Upper lobe of left lung (tissue), 6 donors: ENCODE measurements at regions not wholly inside any gene's neighbourhood (a gene's known extent, or its start where the extent isn't known, plus 50 kb on each side); places are given as distances from the start of the nearest gene placed in this dataset.

Source experiments
- ATAC-seq, 2 donors: fragments of 200-7000 bp; cut with Tn5 transposase; one replicate each; pipeline ENCODE4 v1.9.1; 2022; ENCODE audit warnings: mild to moderate bottlenecking in 2 of 2, moderate library complexity in 2 of 2; ENCODE audit not compliant: low FRiP score in 2 of 2
- DNase-seq, 2 donors: peaks; one replicate each; pipeline ENCODE4 v3.0.0-alpha.2; 2019 to 2020
- H3K27ac ChIP-seq, 4 donors: fragments of 200-600 bp; sonication (generic); one replicate each; pipeline ENCODE4 v1.5.1; 2016 to 2019
- H3K27me3 ChIP-seq, 4 donors: fragments of 200-600 bp; sonication (generic); one replicate each; pipeline ENCODE4 v1.5.1; 2017 to 2019
- H3K36me3 ChIP-seq, 4 donors: fragments of 200-600 bp; sonication (generic); one replicate each; pipeline ENCODE4 v1.5.1; 2016 to 2019
- H3K4me1 ChIP-seq, 4 donors: fragments of 200-600 bp; sonication (generic); one replicate each; pipeline ENCODE4 v1.5.1; 2018 to 2019
- H3K4me3 ChIP-seq, 4 donors: fragments of 200-600 bp; sonication (generic); one replicate each; pipeline ENCODE4 v1.5.1; 2017 to 2019; ENCODE audit warnings: mild to moderate bottlenecking in 2 of 4, moderate library complexity in 1 of 4
- H3K9me3 ChIP-seq, 4 donors: fragments of 200-600 bp; sonication (generic); one replicate each; pipeline ENCODE4 v1.5.1; 2018 to 2019
- EP300 ChIP-seq, 4 donors: sonication (generic); formaldehyde crosslinking; IDR thresholded peaks; one replicate each; pipeline ENCODE4 v1.5.1; 2017; ENCODE audit warnings: antibody characterized with exemption in 4 of 4, control low read depth in 2 of 4
- POLR2A ChIP-seq, 4 donors: fragments of 450-650 bp; IDR thresholded peaks; one replicate each; pipeline ENCODE4 v1.5.1; 2016 to 2017; ENCODE audit warnings: antibody characterized with exemption in 4 of 4, mild to moderate bottlenecking in 2 of 4
- POLR2AphosphoS5 ChIP-seq, 2 donors: sonication (generic); formaldehyde crosslinking; IDR thresholded peaks; one replicate each; pipeline ENCODE4 v1.5.1; 2017; ENCODE audit warnings: antibody characterized with exemption in 2 of 2
- WGBS, 2 donors: methylation state at CpG; one replicate each; pipeline ENCODE4 v1.1.5; 2017 to 2018; 5-methylcytosine and 5-hydroxymethylcytosine counted together
- TF ChIP-seq, protein P1 (sequence below), 6 experiments: fragments of 450-650 bp in 4 of 6; fragments of 200-600 bp in 2 of 6; sonication (generic) in 2 of 6; IDR thresholded peaks; one replicate each; pipeline ENCODE4 v1.5.1; 2016 to 2019; ENCODE audit warnings: antibody characterized with exemption in 6 of 6
- donor health status: DM: no; HTN: no; CAD: no; lungs with moderate emphysema.
- donor health status: DM: no; HTN: yes; CAD: no; lungs with severe emphysema.

GRCh38 chr7:138292951-138293350, 167.1 kb upstream of the TRIM24 start:
- ATAC-seq (no peak), DNase-seq (no peak)
- Histone ChIP-seq H3K9me3 (peaks cover 0 to 13% (median 5%) of the 10 kb centered on the region in 4 donors), H3K36me3 (no peaks in the 10 kb centered on the region), H3K27me3 (no peaks in the 10 kb centered on the region), H3K4me1 (peaks cover 0 to 6% (median 2%) of the 10 kb centered on the region in 4 donors), H3K4me3 (no peak overlapping the region), H3K27ac (no peak overlapping the region)
- WGBS, 2 donors: 78 to 86% methylated on average over 3 of the region's 3 CpGs
- TF ChIP-seq POLR2A (IDR thresholded peaks at IDR 0.05): no peak

- H3K4me1 ChIP-seq: peaks cover 0 to 6% (median 2%) of the 10 kb centered on the region in 4 donors
- no peak overlapping the region for H3K27ac ChIP-seq
- ATAC-seq (no peak), DNase-seq (no peak)
- no peak overlapping the region for H3K4me3 ChIP-seq
- WGBS, 2 donors: 64 to 83% methylated on average over 3 of the region's 3 CpGs
- no peaks in the 10 kb centered on the region for H3K27me3 ChIP-seq
- no peak for TF ChIP-seq POLR2A (IDR thresholded peaks at IDR 0.05)
- TF ChIP-seq EP300 (IDR thresholded peaks at IDR 0.05): no peak
- no peak for TF ChIP-seq POLR2AphosphoS5 (IDR thresholded peaks at IDR 0.05)
- TF ChIP-seq, protein P1, sequence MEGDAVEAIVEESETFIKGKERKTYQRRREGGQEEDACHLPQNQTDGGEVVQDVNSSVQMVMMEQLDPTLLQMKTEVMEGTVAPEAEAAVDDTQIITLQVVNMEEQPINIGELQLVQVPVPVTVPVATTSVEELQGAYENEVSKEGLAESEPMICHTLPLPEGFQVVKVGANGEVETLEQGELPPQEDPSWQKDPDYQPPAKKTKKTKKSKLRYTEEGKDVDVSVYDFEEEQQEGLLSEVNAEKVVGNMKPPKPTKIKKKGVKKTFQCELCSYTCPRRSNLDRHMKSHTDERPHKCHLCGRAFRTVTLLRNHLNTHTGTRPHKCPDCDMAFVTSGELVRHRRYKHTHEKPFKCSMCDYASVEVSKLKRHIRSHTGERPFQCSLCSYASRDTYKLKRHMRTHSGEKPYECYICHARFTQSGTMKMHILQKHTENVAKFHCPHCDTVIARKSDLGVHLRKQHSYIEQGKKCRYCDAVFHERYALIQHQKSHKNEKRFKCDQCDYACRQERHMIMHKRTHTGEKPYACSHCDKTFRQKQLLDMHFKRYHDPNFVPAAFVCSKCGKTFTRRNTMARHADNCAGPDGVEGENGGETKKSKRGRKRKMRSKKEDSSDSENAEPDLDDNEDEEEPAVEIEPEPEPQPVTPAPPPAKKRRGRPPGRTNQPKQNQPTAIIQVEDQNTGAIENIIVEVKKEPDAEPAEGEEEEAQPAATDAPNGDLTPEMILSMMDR (IDR thresholded peaks at IDR 0.05): no peak
- peaks cover 0 to 2% (median under 1%) of the 10 kb centered on the region in 4 donors for H3K9me3 ChIP-seq
- H3K36me3 ChIP-seq: no peaks in the 10 kb centered on the region
Observed at GRCh38 chr7:138295049-138295637, 164.9 kb upstream of the TRIM24 start.

DNA sequence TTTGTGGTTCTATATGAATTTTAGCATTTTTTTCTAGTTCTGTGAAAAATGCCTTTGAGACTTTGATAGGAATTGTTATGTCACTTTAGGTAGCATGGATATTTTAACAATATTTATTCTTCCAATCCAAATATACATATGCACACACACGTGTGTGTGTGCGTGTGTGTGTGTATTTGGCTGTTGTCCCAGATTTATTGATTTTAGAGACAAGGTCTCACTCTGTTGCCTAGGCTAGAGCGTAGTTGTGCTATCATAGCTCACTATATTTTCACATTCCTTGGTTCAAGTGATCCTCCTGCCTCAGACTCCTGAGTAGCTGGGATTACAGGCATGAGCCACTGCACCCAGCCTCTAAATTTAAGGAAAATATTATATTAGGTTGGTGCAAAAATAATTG, 162.5 kb upstream of the TRIM24 start:
- no peak for TF ChIP-seq POLR2A (IDR thresholded peaks at IDR 0.05)
- Histone ChIP-seq H3K36me3 (no peaks in the 10 kb centered on the region), H3K4me3 (no peak overlapping the region), H3K27ac (no peak overlapping the region), H3K4me1 (peaks cover 0 to 6% (median 2%) of the 10 kb centered on the region in 4 donors), H3K27me3 (no peaks in the 10 kb centered on the region), H3K9me3 (no peaks in the 10 kb centered on the region)
- ATAC-seq (no peak), DNase-seq (no peak)
- WGBS, 2 donors: 64 to 78% methylated on average over 3 of the region's 3 CpGs

DNA sequence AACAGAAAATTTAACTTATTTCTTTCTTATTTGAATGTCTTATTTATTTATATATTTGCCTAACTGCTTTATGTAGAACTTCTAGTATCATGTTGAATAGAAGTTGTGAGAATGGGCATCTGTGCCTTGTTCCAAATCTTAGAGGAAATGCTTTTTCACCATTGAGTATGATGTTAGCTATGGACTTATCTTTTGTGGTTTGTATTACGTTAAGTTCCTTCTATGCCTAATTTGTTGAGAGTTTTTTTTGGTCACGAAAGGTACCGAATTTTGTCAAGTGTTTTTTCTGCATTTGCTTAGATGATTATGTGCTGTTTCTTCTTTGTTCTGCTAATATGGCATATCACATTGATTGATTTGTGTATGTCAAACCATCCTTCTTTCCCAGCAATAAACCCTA, 161.0 kb upstream of the TRIM24 start:
- H3K9me3 ChIP-seq: peaks cover 0 to 3% (median 0%) of the 10 kb centered on the region in 4 donors
- H3K27ac ChIP-seq: no peak overlapping the region
- H3K36me3 ChIP-seq: no peaks in the 10 kb centered on the region
- TF ChIP-seq EP300 (IDR thresholded peaks at IDR 0.05): no peak
- no peaks in the 10 kb centered on the region for H3K27me3 ChIP-seq
- peaks cover 0 to 6% (median 2%) of the 10 kb centered on the region in 4 donors for H3K4me1 ChIP-seq
- WGBS, 2 donors: 61 to 67% methylated on average over 3 of the region's 3 CpGs
- no peak overlapping the region for H3K4me3 ChIP-seq
- no peak for DNase-seq
- no peak for ATAC-seq

- Histone ChIP-seq H3K4me3 (no peak overlapping the region), H3K27me3 (no peaks in the 10 kb centered on the region), H3K9me3 (peaks cover 0 to 3% (median 0%) of the 10 kb centered on the region in 4 donors), H3K4me1 (no peaks in the 10 kb centered on the region), H3K36me3 (no peaks in the 10 kb centered on the region), H3K27ac (no peak overlapping the region)
- 76 to 87% methylated on average over 6 of the region's 6 CpGs for WGBS, 2 donors
- TF ChIP-seq POLR2AphosphoS5 (IDR thresholded peaks at IDR 0.05) (no peak), EP300 (IDR thresholded peaks at IDR 0.05) (no peak), POLR2A (IDR thresholded peaks at IDR 0.05) (no peak)
- TF ChIP-seq, protein P1 (IDR thresholded peaks at IDR 0.05): no peak
- no peak for ATAC-seq
- DNase-seq: no peak
Observed at GRCh38 chr7:138303230-138304070, 156.6 kb upstream of the TRIM24 start.

DNA sequence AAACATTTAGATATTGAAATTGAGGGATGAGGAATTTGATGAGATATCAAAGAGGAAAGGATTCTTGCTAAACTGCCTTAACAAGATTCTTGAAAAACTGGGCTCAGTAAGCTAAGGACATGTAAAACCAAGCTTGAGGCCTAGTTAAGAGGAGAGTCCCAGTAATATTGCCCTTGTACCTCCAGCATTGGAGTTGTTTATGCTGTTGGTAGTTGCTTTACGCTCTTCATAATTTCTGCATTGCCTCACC, 156.1 kb upstream of the TRIM24 start:
- Histone ChIP-seq H3K27ac (no peak overlapping the region), H3K4me3 (no peak overlapping the region), H3K27me3 (no peaks in the 10 kb centered on the region), H3K9me3 (peaks cover 0 to 3% (median 0%) of the 10 kb centered on the region in 4 donors), H3K4me1 (no peaks in the 10 kb centered on the region), H3K36me3 (no peaks in the 10 kb centered on the region)
- DNase-seq (no peak), ATAC-seq (no peak)
- WGBS, 2 donors: 74 to 86% methylated on average over 1 of the region's 1 CpG
- TF ChIP-seq POLR2AphosphoS5 (IDR thresholded peaks at IDR 0.05) (no peak), EP300 (IDR thresholded peaks at IDR 0.05) (no peak), POLR2A (IDR thresholded peaks at IDR 0.05) (no peak)
- TF ChIP-seq, protein P1 (IDR thresholded peaks at IDR 0.05): no peak
